Lower leg skin (tissue), 4 donors: ENCODE measurements at regions not wholly inside any gene's neighbourhood (a gene's known extent, or its start where the extent isn't known, plus 50 kb on each side); places are given as distances from the start of the nearest gene placed in this dataset.

Source experiments
- DNase-seq, 2 donors: peaks; one replicate each; pipeline ENCODE4 v3.0.0-alpha.2; 2019; ENCODE audit warnings: low spot score in 2 of 2
- H3K4me3 ChIP-seq: fragments of 200-600 bp; sonication (generic); 2 replicates; pipeline ENCODE4 v1.5.1; 2017; ENCODE audit warnings: mild to moderate bottlenecking, low read depth; ENCODE audit not compliant: poor library complexity, severe bottlenecking
- CTCF ChIP-seq, 3 donors: fragments of 450-650 bp; IDR thresholded peaks; one replicate each; pipeline ENCODE4 v1.5.1; 2016; ENCODE audit warnings: antibody characterized with exemption in 3 of 3, mild to moderate bottlenecking in 3 of 3, moderate library complexity in 2 of 3
- POLR2A ChIP-seq, 2 donors: fragments of 450-650 bp; IDR thresholded peaks; one replicate each; pipeline ENCODE4 v1.6.1; 2016 to 2017; ENCODE audit warnings: antibody characterized with exemption in 2 of 2, mild to moderate bottlenecking in 1 of 2, moderate library complexity in 1 of 2
- WGBS, 2 donors: methylation state at CpG; one replicate each; pipeline ENCODE4 v1.1.5; 2018; 5-methylcytosine and 5-hydroxymethylcytosine counted together
- intact Hi-C: fragments of 100-400 bp; cut with DNase I; formaldehyde crosslinking; loops from one replicate; pipeline ENCODE4 v1.15.0; 2023; ENCODE audit warnings: low total_unique reads

GRCh38 chr2:83478037-83478436 is 981.0 kb downstream of the SUCLG1 start:
- no peak for DNase-seq
- no peak overlapping the region for H3K4me3 ChIP-seq
- WGBS, 2 donors: 55 to 73% methylated on average over 4 of the region's 4 CpGs
- intact Hi-C loops: no loop called here
- no peak for TF ChIP-seq CTCF (IDR thresholded peaks at IDR 0.05)
- no peak for TF ChIP-seq POLR2A (IDR thresholded peaks at IDR 0.05)

GRCh38 chr2:83475371-83475770 is 983.7 kb downstream of the SUCLG1 start:
- 84 to 93% methylated on average over 2 of the region's 2 CpGs for WGBS, 2 donors
- intact Hi-C loops: no loop called here
- TF ChIP-seq POLR2A (IDR thresholded peaks at IDR 0.05) (no peak), CTCF (IDR thresholded peaks at IDR 0.05) (no peak)

GRCh38 chr2:83471655-83472054 is 987.4 kb downstream of the SUCLG1 start:
- no peak overlapping the region for H3K4me3 ChIP-seq
- intact Hi-C loops: no loop called here
- no peak for TF ChIP-seq CTCF (IDR thresholded peaks at IDR 0.05)
- TF ChIP-seq POLR2A (IDR thresholded peaks at IDR 0.05): no peak
- 18 to 29% methylated on average over 1 of the region's 1 CpG for WGBS, 2 donors
- DNase-seq: no peak

More at GRCh38 chr2:83475371-83475770, 983.7 kb downstream of the SUCLG1 start:
- no peak for DNase-seq
- no peak overlapping the region for H3K4me3 ChIP-seq

- TF ChIP-seq POLR2A (IDR thresholded peaks at IDR 0.05): no peak
- TF ChIP-seq CTCF (IDR thresholded peaks at IDR 0.05): no peak
- no peak for DNase-seq
- no peak overlapping the region for H3K4me3 ChIP-seq
- intact Hi-C loops: no loop called here
Observed at GRCh38 chr2:83470928-83471327, 988.2 kb downstream of the SUCLG1 start.

- no peak for DNase-seq
- 70 to 74% methylated on average over 1 of the region's 1 CpG for WGBS, 2 donors
- intact Hi-C loops: no loop called here
- no peak overlapping the region for H3K4me3 ChIP-seq
- TF ChIP-seq CTCF (IDR thresholded peaks at IDR 0.05): no peak
- TF ChIP-seq POLR2A (IDR thresholded peaks at IDR 0.05): no peak
Observed at GRCh38 chr2:83464444-83464843, 994.6 kb downstream of the SUCLG1 start.

GRCh38 chr2:83462881-83463280 is 996.2 kb downstream of the SUCLG1 start:
- no peak overlapping the region for H3K4me3 ChIP-seq
- DNase-seq: no peak
- no peak for TF ChIP-seq CTCF (IDR thresholded peaks at IDR 0.05)
- TF ChIP-seq POLR2A (IDR thresholded peaks at IDR 0.05): no peak
- intact Hi-C loops: no loop called here
